Ovary (tissue), 7 donors: ENCODE measurements at regions not wholly inside any gene's neighbourhood (a gene's known extent, or its start where the extent isn't known, plus 50 kb on each side); places are given as distances from the start of the nearest gene placed in this dataset.

Experiments
- DNase-seq, 5 donors: peaks; one replicate each; pipeline ENCODE4 v3.0.0-alpha.2; 2019 to 2020
- H3K27ac ChIP-seq, 2 donors: fragments of 200-600 bp; one replicate each; pipeline versions ENCODE4 v1.5.1 to v1.8.0; 2019 to 2022
- H3K27me3 ChIP-seq: fragments of 200-600 bp; one replicate; pipeline ENCODE4 v1.8.0; 2022
- H3K36me3 ChIP-seq: fragments of 200-600 bp; sonication (generic); one replicate; pipeline ENCODE4 v1.5.1; 2019
- H3K4me1 ChIP-seq: one replicate; pipeline ENCODE4 v1.8.1; 2013; ENCODE audit warnings: mild to moderate bottlenecking, moderate library complexity; ENCODE audit not compliant: insufficient read depth
- H3K4me3 ChIP-seq: fragments of 200-600 bp; sonication (generic); one replicate; pipeline ENCODE4 v1.5.1; 2017
- H3K9me3 ChIP-seq, 2 donors: fragments of 200-600 bp in 1 of 2; sonication (generic) in 1 of 2; one replicate each; pipeline versions ENCODE4 v1.5.1 to v1.8.1; 2013 to 2019; ENCODE audit warnings: mild to moderate bottlenecking in 1 of 2, moderate library complexity in 1 of 2
- CTCF ChIP-seq, 3 donors: fragments of 450-650 bp in 2 of 3; fragments of 200-600 bp in 1 of 3; IDR thresholded peaks; one replicate each; pipeline versions ENCODE4 v1.5.1 to v1.8.0; 2016 to 2022; ENCODE audit warnings: antibody characterized with exemption in 3 of 3, mild to moderate bottlenecking in 1 of 3
- EP300 ChIP-seq: sonication (generic); formaldehyde crosslinking; IDR thresholded peaks from one replicate; pipeline ENCODE4 v1.6.1; 2017; ENCODE audit warnings: antibody characterized with exemption
- POLR2A ChIP-seq: fragments of 450-650 bp; IDR thresholded peaks from one replicate; pipeline ENCODE4 v1.6.1; 2017; ENCODE audit warnings: antibody characterized with exemption, mild to moderate bottlenecking, moderate library complexity
- WGBS, 3 donors: extraction: QIAGEN DNeasy Blood & Tissue Kit in 1 of 3; methylation state at CpG; one replicate each; pipeline versions ENCODE4 v1.1.5 to v1.1.7; 2013 to 2017; 5-methylcytosine and 5-hydroxymethylcytosine counted together
- intact Hi-C, 4 donors: fragments of 100-400 bp; cut with DNase I; formaldehyde crosslinking; loops; one replicate each; pipeline versions ENCODE4 v1.11.0 to v1.15.1; 2022 to 2023
- donor health status: DM: no; HTN: no; CAD: no; lungs with moderate emphysema.
- donor health status: DM: no; HTN: no; CAD: no.
- donor health status: Bipolar disorder and iron deficiency.
- donor health status: DM: no; HTN: no; CAD: no.
- donor health status: DM: yes; HTN: yes; CAD: no.

DNA sequence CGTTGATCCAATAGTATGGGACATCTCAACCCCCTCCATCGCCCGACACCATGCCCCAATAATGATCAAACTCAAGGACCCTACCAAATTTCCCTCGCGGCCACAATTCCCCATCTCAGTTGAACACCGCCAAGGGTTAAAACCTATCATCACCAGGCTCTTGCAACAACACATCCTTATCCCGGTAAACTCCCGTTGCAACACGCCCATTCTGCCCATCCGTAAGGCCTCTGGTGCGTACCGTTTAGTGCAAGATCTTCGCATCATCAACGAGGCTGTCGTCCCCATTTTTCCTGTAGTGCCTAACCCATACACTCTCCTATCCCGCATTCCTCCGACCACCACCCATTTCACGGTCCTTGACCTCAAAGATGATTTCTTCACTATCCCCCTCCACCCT, 960.5 kb downstream of the RPA4 start:
- no peaks in the 10 kb centered on the region for H3K27me3 ChIP-seq
- H3K4me1 ChIP-seq: no peaks in the 10 kb centered on the region
- 95 to 96% (median 96%) methylated on average over 18 of the region's 18 CpGs for WGBS, 3 donors
- H3K27ac ChIP-seq: no peak overlapping the region
- no peak for TF ChIP-seq POLR2A
- no peak for TF ChIP-seq EP300
- TF ChIP-seq CTCF (IDR thresholded peaks at IDR 0.05): no peak
- intact Hi-C loops: no loop called here
- DNase-seq: no peak
- no peak overlapping the region for H3K4me3 ChIP-seq
- no peaks in the 10 kb centered on the region for H3K9me3 ChIP-seq
- no peaks in the 10 kb centered on the region for H3K36me3 ChIP-seq

GRCh38 chrX:97844943-97845342, 961.2 kb downstream of the RPA4 start:
- Histone ChIP-seq H3K27ac (no peak overlapping the region), H3K4me3 (no peak overlapping the region), H3K36me3 (no peaks in the 10 kb centered on the region), H3K9me3 (no peaks in the 10 kb centered on the region), H3K4me1 (no peaks in the 10 kb centered on the region), H3K27me3 (no peaks in the 10 kb centered on the region)
- WGBS, 3 donors: 94 to 96% (median 96%) methylated on average over 16 of the region's 16 CpGs
- no peak for DNase-seq
- intact Hi-C loops: no loop called here
- no peak for TF ChIP-seq CTCF (IDR thresholded peaks at IDR 0.05)
- no peak for TF ChIP-seq EP300
- TF ChIP-seq POLR2A: no peak

GRCh38 chrX:97845451-97845850, 961.7 kb downstream of the RPA4 start:
- DNase-seq: no peak
- intact Hi-C loops: no loop called here
- no peak overlapping the region for H3K27ac ChIP-seq
- no peak overlapping the region for H3K4me3 ChIP-seq
- H3K36me3 ChIP-seq: no peaks in the 10 kb centered on the region
- 96 to 97% (median 96%) methylated on average over 18 of the region's 18 CpGs for WGBS, 3 donors
- H3K9me3 ChIP-seq: no peaks in the 10 kb centered on the region
- H3K4me1 ChIP-seq: no peaks in the 10 kb centered on the region
- TF ChIP-seq CTCF (IDR thresholded peaks at IDR 0.05) (no peak), EP300 (no peak), POLR2A (no peak)
- H3K27me3 ChIP-seq: no peaks in the 10 kb centered on the region

DNA sequence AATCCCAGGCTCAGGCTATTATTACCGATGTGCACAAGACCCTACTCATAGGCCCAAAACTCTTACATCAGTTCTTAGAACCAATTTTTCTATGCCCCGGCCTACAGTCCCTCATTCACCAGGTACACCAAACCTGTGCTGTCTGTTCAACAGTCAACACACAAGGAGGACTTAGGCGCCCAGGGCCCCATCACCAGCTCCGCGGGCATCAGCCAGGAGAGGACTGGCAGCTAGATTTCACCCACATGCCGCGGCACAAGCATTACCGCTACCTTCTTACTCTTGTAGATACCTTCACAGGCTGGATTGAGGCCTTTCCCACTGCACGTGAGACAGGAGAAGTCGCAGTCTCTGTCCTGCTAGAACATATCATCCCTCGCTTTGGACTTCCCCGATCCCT, 962.5 kb downstream of the RPA4 start:
- TF ChIP-seq POLR2A: no peak
- no peak for TF ChIP-seq CTCF (IDR thresholded peaks at IDR 0.05)
- TF ChIP-seq EP300: no peak
- H3K36me3 ChIP-seq: no peaks in the 10 kb centered on the region
- WGBS, 3 donors: 95 to 96% (median 96%) methylated on average over 12 of the region's 12 CpGs
- no peaks in the 10 kb centered on the region for H3K9me3 ChIP-seq
- no peaks in the 10 kb centered on the region for H3K27me3 ChIP-seq
- intact Hi-C loops: no loop called here
- DNase-seq: no peak
- H3K4me1 ChIP-seq: no peaks in the 10 kb centered on the region
- H3K27ac ChIP-seq: no peak overlapping the region
- H3K4me3 ChIP-seq: no peak overlapping the region
